Uterus (tissue), 3 donors: ENCODE measurements at regions not wholly inside any gene's neighbourhood (a gene's known extent, or its start where the extent isn't known, plus 50 kb on each side); places are given as distances from the start of the nearest gene placed in this dataset.

Source experiments
- DNase-seq, 2 donors: peaks; one replicate each; pipeline ENCODE4 v3.0.0-alpha.2; 2019 to 2020
- H3K27ac ChIP-seq, 2 donors: fragments of 200-600 bp; sonication (generic); 1 replicate in 1 of 2; 2 replicates in 1 of 2; pipeline ENCODE4 v1.5.1; 2016 to 2018
- H3K27me3 ChIP-seq, 2 donors: fragments of 200-600 bp; sonication (generic); one replicate each; pipeline ENCODE4 v1.5.1; 2018 to 2019; ENCODE audit warnings: control low read depth in 1 of 2
- H3K36me3 ChIP-seq, 2 donors: fragments of 200-600 bp; sonication (generic); one replicate each; pipeline ENCODE4 v1.5.1; 2019; ENCODE audit warnings: control low read depth in 1 of 2
- H3K4me1 ChIP-seq, 2 donors: fragments of 200-600 bp; sonication (generic); one replicate each; pipeline ENCODE4 v1.5.1; 2018 to 2019; ENCODE audit warnings: control low read depth in 1 of 2
- H3K4me3 ChIP-seq, 2 donors: fragments of 200-600 bp; sonication (generic); 1 replicate in 1 of 2; 2 replicates in 1 of 2; pipeline ENCODE4 v1.5.1; 2018 to 2019; ENCODE audit warnings: mild to moderate bottlenecking in 1 of 2
- H3K9me3 ChIP-seq, 2 donors: fragments of 200-600 bp; sonication (generic); one replicate each; pipeline ENCODE4 v1.5.1; 2019; ENCODE audit warnings: control low read depth in 1 of 2
- CTCF ChIP-seq, 4 experiments: fragments of 200-600 bp in 2 of 4; fragments of 450-650 bp in 2 of 4; sonication (generic) in 2 of 4; IDR thresholded peaks; one replicate each; pipeline ENCODE4 v1.5.1; 2016 to 2019; ENCODE audit warnings: antibody characterized with exemption in 4 of 4, mild to moderate bottlenecking in 2 of 4, moderate library complexity in 1 of 4
- POLR2A ChIP-seq, 2 donors: fragments of 450-650 bp; IDR thresholded peaks; one replicate each; pipeline ENCODE4 v1.6.1; 2016; ENCODE audit warnings: antibody characterized with exemption in 2 of 2, mild to moderate bottlenecking in 1 of 2, moderate library complexity in 1 of 2
- intact Hi-C: fragments of 100-400 bp; cut with DNase I; formaldehyde crosslinking; loops from one replicate; pipeline ENCODE4 v1.15.1; 2023; ENCODE audit warnings: low total_unique reads
- donor health status: DM: yes; HTN: yes; CAD: no.

- Histone ChIP-seq H3K4me3 (no peak overlapping the region), H3K36me3 (no peaks in the 10 kb centered on the region), H3K27me3 (no peaks in the 10 kb centered on the region), H3K4me1 (no peaks in the 10 kb centered on the region), H3K27ac (no peak overlapping the region), H3K9me3 (no peaks in the 10 kb centered on the region)
- TF ChIP-seq POLR2A (IDR thresholded peaks at IDR 0.05) (no peak), CTCF (IDR thresholded peaks at IDR 0.05) (no peak)
- no peak for DNase-seq
- intact Hi-C loops = no loop called here
These were observed 249.2 kb upstream of the SLC39A10 start for GRCh38 chr2:195407783-195408182.

- no peak for TF ChIP-seq POLR2A (IDR thresholded peaks at IDR 0.05)
- TF ChIP-seq CTCF (IDR thresholded peaks at IDR 0.05) = no peak
- intact Hi-C loops = no loop called here
These were observed 250.0 kb upstream of the SLC39A10 start for GRCh38 chr2:195406886-195407603.

GRCh38 chr2:195404651-195405050 is 252.4 kb upstream of the SLC39A10 start:
- H3K27me3 ChIP-seq = no peaks in the 10 kb centered on the region
- no peaks in the 10 kb centered on the region for H3K36me3 ChIP-seq
- no peaks in the 10 kb centered on the region for H3K9me3 ChIP-seq
- intact Hi-C loops = no loop called here
- no peak overlapping the region for H3K27ac ChIP-seq
- TF ChIP-seq CTCF (IDR thresholded peaks at IDR 0.05) (no peak), POLR2A (IDR thresholded peaks at IDR 0.05) (no peak)
- no peaks in the 10 kb centered on the region for H3K4me1 ChIP-seq
- DNase-seq = no peak
- no peak overlapping the region for H3K4me3 ChIP-seq

More at GRCh38 chr2:195406886-195407603, 250.0 kb upstream of the SLC39A10 start:
- Histone ChIP-seq H3K4me1 (no peaks in the 10 kb centered on the region), H3K9me3 (no peaks in the 10 kb centered on the region), H3K36me3 (no peaks in the 10 kb centered on the region), H3K27ac (no peak overlapping the region), H3K4me3 (no peak overlapping the region), H3K27me3 (no peaks in the 10 kb centered on the region)
- DNase-seq = no peak

GRCh38 chr2:195396479-195396878 is 260.5 kb upstream of the SLC39A10 start:
- Histone ChIP-seq H3K36me3 (no peaks in the 10 kb centered on the region), H3K27ac (no peak overlapping the region), H3K4me1 (no peaks in the 10 kb centered on the region), H3K27me3 (no peaks in the 10 kb centered on the region), H3K9me3 (no peaks in the 10 kb centered on the region), H3K4me3 (no peak overlapping the region)
- TF ChIP-seq CTCF (IDR thresholded peaks at IDR 0.05) (no peak), POLR2A (IDR thresholded peaks at IDR 0.05) (no peak)
- intact Hi-C loops = no loop called here
- DNase-seq = no peak

- H3K4me1 ChIP-seq = no peaks in the 10 kb centered on the region
- no peak overlapping the region for H3K4me3 ChIP-seq
- TF ChIP-seq POLR2A (IDR thresholded peaks at IDR 0.05) (no peak), CTCF (IDR thresholded peaks at IDR 0.05) (no peak)
- DNase-seq = no peak
- no peaks in the 10 kb centered on the region for H3K9me3 ChIP-seq
- H3K27ac ChIP-seq = no peak overlapping the region
- no peaks in the 10 kb centered on the region for H3K36me3 ChIP-seq
- no peaks in the 10 kb centered on the region for H3K27me3 ChIP-seq
- intact Hi-C loops = no loop called here
These were observed 261.7 kb upstream of the SLC39A10 start for GRCh38 chr2:195395362-195395761.
